Jurkat, Clone E6-1 (cell line): ENCODE measurements at regions not wholly inside any gene's neighbourhood (a gene's known extent, or its start where the extent isn't known, plus 50 kb on each side); places are given as distances from the start of the nearest gene placed in this dataset.
"Not testable (repeated sequence)": the region's sequence is repeated elsewhere in the genome, so short reads cannot be mapped to it uniquely, and the experiment has no call there.

Source experiments
- DNase-seq: peaks from one replicate; pipeline ENCODE4 v3.0.0-alpha.2; 2011; ENCODE audit warnings: low read depth, low spot score
- H3K4me3 ChIP-seq: 2 replicates; pipeline ENCODE4 v1.5.1; 2011; ENCODE audit warnings: mild to moderate bottlenecking, low read length, control low read depth, moderate library complexity

DNA sequence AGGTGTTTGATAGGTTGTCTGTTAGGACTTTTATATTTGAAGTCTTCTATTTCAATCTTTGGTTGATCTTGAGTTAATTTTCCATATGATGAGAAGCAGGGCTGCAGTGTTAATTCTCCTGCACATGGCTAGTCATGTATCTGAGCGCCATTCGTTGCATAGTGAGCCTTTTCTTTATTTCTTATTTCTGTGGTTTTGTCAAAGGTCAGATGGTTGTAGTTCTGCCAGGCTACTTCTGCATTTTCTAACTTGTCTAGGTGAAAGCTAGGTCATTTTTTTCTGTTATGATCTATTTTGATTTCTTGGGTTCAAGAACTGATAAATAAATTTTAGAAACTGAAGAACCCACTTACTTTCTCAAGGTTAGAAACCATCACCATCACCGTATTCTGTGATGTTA is 56.7 kb downstream of the CCDC74A start:
- DNase-seq = no peak
- no peak overlapping the region for H3K4me3 ChIP-seq

DNA sequence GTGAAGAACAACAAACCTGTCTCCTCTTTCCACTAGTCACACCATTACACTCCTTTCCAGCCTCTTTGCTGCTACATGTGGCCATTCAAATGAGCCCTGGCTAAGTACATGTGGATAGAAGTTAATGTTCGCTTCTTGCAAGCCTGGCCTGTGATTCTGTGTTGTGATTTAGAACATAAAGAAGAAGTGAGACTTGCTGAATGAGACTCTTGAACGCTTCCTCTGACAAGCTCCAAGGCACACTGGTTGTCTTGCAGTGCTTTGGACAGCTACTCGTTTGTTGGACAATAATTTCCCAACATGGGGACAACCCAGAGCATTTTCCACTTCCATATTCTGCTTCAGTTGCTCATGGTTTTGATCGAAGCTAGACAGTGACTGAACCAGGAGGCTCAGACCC is 57.3 kb downstream of the CCDC74A start:
- no peak overlapping the region for H3K4me3 ChIP-seq

DNA sequence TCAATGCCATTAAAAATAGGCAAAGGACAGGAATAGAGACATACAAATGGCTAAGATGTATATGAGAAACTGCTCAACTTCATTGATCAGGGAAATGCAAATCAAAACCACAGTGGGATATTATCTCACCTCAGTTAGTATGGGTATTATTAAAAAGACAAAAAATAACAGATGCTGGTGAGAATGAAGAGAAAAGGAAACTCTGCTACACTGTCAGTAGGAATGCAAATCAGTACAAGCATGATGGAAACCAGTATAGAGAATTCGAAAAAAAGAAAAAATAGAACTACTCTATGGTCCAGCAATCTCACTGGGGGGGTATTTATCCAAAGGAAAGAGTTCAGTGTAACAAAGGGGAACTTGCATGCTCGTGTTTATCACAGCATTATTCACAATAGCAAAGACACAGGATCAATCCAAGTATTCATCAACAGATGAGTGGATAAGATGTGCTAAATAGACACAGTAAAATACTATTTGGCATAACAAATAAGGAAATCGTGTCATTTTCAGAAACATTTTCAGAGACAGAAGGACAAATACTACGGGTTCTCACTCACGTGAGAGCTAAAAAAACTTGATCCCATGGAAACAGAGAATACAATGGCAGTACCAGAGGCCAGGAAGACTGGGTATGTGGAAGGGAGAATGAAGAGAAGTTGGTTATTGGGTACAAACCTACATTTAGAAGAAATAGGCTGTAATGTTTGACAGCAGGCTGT is 60.6 kb downstream of the CCDC74A start:
- no peak overlapping the region for H3K4me3 ChIP-seq

More for the DNA sequence above, 57.3 kb downstream of the CCDC74A start:
- DNase-seq = no peak

DNA sequence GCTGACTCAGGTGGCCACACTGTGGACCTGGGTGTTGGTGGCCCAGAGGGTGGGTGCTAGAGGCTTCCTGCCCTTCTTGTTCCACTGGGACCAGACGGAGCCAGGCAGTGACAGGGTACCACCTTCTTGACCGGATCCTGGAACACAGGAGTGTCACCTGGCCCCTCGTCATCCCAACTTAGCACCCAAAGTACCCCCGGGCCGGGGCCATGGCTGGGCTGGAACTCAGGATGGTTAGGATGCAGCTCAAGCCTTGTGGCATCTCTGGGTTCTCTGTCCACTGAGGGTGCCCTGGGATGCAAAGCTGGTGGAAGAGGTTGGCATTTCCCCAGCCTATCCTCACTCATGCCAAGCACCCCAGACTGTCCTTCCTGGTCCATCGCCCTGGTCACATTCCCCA is 61.4 kb downstream of the CCDC74A start:
- not testable (repeated sequence) for H3K4me3 ChIP-seq, DNase-seq

More for the DNA sequence above, 60.6 kb downstream of the CCDC74A start:
- DNase-seq = no peak

DNA sequence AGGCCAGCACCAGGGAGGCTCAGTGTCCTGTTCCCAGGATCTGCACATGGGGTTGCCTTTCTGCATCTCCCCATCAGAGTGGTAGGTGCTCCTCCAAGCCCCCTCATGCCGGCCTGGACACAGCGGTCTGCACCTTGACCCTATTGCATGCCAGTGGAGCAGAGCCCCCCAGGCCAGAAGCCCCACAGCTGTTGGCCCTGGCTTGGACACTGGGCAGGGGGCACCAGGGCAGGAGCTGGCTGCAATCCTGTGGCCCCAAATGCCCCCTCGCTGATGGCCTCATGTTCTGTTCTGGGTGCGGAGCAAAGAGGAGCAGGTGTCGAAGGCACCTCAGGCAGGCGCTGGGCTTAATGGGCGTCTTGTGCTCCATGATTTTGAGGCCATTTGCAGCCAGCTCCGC is 62.7 kb downstream of the CCDC74A start:
- no peak for DNase-seq
- H3K4me3 ChIP-seq = no peak overlapping the region

DNA sequence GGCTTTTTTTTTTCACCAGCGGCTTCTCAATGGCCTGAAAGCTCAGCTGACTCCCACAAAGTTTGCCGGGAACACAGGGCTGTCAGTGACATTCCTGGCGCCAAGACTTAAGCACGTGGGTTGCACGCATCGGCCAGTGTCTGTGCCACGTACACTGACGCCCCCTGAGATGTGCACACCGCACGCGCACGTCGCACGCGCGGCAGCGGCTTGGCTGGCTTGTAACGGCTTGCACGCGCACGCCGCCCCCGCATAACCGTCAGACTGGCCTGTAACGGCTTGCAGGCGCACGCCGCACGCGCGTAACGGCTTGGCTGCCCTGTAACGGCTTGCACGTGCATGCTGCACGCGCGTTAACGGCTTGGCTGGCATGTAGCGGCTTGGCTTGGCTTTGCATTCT is 63.2 kb downstream of the CCDC74A start:
- no peak overlapping the region for H3K4me3 ChIP-seq
- no peak for DNase-seq

DNA sequence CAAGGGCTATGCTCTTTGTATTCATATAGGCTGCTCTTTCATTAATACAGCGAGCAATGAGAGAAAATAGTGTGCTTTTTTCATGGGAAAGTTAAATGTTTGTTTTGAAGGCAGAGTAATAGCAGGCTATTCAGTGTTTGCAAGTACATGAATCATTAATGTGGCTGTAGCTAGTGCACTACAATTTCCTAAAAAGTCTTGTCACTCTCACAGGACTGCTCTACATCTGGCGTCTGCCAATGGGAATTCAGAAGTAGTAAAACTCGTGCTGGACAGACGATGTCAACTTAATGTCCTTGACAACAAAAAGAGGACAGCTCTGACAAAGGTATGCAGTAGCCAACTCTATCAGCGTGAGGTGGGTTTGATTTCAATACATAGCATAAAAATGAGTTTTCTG is 68.9 kb downstream of the CCDC74A start:
- not testable (repeated sequence) for H3K4me3 ChIP-seq, DNase-seq

DNA sequence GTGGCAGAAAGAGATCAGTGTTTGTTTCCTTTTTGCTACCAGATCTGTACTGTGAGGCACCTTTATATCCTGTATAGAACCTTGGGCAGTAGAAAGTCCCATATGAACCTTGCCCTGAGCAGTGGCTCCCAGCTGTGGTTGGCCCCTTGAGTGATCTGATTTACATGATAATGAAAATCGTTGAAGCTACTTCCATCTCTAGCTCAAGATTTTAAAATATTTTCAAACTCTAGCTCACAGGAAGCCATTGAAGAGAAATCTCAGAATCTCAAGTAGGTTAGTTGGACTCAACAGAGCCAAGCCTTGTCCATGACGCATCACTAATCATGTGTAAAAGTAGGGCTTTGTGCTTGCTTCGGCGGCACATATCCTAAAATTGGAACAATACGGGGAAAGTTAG is 74.8 kb downstream of the CCDC74A start:
- not testable (repeated sequence) for H3K4me3 ChIP-seq, DNase-seq

DNA sequence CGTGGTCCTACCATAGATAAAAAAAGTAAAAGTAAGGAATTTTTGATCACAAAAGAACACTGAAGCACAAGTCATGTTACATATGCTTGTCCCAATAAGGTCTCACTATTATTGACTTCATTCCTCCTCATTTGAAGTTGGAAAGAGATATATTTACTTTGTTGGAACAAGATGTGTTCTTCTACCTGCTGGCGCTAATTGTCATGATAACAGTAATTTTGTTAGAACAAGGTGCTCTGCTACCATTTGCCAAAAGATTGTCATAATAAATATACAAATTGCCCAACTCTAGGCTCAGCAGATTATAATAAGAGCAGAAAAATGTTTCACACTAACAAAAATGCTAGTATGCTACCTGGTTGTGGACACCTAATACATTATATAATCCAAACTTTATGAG is 77.0 kb downstream of the CCDC74A start:
- H3K4me3 ChIP-seq, DNase-seq: not testable (repeated sequence)

DNA sequence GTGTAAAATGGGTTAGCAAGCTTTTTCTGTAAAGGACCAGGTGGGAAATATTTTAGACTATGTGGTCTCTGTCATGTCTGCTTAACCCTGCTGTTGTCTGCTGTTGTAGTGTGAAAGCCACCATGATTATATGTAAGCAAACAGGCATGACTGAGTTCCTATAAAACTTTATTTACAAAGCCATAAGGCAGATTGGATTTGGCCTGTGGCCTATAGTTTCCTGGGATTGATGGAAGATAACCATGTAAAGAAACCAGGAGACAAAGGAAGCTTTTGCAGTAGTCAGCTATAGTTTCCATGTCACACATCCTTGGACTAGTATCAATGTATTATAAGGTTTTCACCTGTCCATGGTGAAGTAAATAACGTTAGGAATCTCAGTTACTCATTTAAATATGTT is 78.7 kb downstream of the CCDC74A start:
- H3K4me3 ChIP-seq, DNase-seq: not testable (repeated sequence)

DNA sequence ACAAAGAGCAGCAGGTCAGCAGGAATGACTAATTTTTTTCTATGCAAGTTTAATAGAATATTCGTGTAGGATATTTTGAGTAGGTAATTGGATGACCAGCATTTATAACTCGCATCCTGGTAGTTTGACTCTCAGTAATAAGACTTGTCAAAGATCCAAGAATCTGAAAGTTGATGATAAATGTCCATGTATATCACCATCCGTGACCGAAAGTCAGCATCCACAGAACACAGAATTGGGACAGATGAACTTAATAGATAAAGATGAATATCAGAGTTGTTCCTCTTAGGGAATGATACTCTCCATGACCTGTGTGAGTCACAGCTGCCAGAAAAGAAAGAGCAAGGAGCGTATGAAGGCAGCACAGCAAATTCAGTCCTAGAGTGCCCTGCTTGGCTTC is 79.4 kb downstream of the CCDC74A start:
- H3K4me3 ChIP-seq, DNase-seq: not testable (repeated sequence)

DNA sequence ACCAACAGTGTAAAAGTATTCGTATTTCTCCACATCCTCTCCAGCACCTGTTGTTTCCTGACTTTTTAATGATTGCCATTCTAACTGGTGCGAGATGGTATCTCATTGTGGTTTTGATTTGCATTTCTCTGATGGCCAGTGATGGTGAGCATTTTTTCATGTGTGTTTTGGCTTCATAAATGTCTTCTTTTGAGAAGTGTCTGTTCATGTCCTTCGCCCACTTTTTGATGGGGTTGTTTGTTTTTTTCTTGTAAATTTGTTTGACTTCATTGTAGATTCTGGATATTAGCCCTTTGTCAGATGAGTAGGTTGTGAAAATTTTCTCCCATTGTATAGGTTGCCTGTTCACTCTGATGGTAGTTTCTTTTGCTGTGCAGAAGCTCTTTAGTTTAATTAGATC is 86.9 kb downstream of the CCDC74A start:
- not testable (repeated sequence) for DNase-seq, H3K4me3 ChIP-seq

DNA sequence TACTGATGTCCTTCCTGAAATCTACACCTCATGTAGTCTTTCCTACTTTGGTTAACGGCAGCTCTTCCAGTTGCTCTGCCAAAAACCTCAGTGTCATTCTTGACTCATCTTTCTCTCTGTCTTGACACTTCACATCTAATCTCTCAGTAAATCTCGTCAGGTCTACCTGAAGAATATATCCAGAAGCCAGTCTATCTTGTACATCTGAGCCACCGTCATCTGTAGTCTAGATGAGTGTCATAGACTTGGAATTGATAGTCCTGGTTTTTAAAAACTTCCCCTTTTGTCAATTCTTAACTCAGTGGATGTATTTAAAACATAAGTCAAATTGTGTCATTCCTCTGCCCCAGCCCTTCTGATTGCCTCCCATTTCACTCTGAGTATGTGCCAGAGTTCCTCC is 90.6 kb downstream of the CCDC74A start:
- not testable (repeated sequence) for DNase-seq, H3K4me3 ChIP-seq

DNA sequence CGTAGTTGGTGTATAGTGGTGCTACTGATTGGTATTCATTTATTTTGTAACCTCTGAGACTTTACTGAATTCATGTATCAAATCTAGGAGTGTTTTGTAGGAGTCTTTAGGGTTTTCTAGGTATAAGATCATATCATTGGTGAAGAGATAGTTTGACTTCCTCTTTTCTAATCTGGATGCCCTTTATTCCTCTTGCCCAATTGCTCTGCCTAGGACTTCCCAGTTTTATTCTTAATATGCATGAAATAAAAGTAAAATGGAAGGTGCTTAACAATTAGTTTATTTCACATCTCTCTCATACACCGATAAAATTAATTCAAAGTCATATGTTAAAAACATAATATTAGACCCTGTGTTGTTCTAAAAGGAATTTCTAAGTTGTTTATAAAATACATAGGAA is 95.2 kb downstream of the CCDC74A start:
- DNase-seq, H3K4me3 ChIP-seq: not testable (repeated sequence)

DNA sequence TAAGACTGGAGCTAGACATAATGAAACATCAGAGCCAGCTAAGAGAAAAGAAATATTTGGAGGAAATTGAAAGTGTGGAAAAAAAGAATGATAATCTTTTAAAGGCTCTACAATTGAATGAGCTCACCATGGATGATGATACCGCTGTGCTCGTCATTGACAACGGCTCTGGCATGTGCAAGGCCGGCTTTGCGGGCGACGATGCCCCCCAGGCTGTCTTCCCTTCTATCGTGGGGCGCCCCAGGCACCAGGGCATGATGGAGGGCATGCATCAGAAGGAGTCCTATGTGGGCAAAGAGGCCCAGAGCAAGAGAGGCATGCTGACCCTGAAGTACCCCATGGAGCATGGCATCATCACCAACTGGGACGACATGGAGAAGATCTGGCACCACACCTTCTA is 98.3 kb downstream of the CCDC74A start:
- DNase-seq, H3K4me3 ChIP-seq: not testable (repeated sequence)

DNA sequence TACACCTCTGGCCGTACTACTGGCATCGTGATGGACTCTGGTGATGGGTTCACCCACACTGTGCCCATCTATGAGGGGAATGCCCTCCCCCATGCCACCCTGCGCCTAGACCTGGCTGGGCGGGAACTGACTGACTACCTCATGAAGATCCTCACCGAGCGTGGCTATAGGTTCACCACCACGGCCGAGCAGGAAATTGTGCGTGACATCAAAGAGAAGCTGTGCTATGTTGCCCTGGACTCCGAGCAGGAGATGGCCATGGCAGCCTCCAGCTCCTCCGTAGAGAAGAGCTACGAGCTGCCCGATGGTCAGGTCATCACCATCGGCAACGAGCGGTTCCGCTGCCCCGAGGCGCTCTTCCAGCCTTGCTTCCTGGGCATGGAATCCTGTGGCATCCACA is 98.9 kb downstream of the CCDC74A start:
- DNase-seq, H3K4me3 ChIP-seq: not testable (repeated sequence)

DNA sequence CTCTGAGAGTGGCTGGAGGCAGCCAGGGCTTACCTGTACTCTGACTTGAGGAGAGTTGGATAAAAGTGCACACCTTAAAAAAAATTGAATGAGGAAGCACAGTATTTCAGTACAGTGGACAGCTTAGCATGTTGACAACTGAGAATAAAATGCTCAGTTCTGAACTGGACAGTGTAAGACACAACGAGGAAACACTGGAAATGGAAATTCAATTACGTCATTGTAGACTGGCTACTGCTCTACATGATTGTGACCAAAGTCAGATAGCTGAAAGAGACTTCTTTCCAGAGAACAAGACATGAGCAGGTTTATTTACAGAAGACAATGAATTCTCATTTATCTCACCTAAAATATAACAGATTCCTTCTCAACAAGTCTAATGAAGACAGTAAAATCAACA is 100.1 kb downstream of the CCDC74A start:
- not testable (repeated sequence) for H3K4me3 ChIP-seq, DNase-seq

DNA sequence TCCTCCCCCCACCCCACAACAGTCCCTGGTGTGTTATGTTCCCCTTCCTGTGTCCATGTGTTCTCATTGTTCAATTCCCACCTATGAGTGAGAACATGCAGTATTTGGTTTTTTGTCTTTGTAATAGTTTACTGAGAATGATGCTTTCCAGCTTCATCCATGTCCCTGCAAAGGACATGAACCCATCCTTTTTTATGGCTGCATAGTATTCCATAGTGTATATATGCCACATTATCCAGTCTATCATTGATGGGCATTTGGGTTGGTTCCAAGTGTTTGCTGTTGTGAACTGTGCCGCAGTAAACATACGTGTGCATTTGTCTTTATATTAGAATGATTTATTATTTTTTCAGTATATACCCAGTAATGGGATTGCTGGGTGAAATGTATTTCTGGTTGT is 104.0 kb downstream of the CCDC74A start:
- not testable (repeated sequence) for H3K4me3 ChIP-seq

DNA sequence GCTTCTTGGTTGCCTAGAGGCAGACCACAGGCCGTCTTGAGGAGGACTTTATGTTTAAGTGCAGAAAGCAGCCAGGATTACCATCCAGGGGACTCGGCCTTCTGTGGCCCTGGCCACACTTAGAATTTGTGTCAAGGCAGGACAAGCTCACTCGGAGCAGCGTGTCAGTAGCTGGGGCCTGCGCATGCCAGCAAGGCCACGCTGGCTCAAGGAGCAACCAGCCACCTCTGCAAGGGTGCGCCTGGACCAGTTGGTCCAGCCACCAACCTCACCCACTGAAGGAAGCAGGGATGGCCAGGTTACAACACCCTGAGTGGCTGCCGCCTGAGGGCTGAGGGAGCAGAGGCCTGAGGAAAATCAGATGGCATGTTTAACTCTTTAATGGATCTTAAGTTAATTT is 105.7 kb downstream of the CCDC74A start:
- DNase-seq, H3K4me3 ChIP-seq: not testable (repeated sequence)

More for the DNA sequence above, 104.0 kb downstream of the CCDC74A start:
- DNase-seq = not testable (repeated sequence)

DNA sequence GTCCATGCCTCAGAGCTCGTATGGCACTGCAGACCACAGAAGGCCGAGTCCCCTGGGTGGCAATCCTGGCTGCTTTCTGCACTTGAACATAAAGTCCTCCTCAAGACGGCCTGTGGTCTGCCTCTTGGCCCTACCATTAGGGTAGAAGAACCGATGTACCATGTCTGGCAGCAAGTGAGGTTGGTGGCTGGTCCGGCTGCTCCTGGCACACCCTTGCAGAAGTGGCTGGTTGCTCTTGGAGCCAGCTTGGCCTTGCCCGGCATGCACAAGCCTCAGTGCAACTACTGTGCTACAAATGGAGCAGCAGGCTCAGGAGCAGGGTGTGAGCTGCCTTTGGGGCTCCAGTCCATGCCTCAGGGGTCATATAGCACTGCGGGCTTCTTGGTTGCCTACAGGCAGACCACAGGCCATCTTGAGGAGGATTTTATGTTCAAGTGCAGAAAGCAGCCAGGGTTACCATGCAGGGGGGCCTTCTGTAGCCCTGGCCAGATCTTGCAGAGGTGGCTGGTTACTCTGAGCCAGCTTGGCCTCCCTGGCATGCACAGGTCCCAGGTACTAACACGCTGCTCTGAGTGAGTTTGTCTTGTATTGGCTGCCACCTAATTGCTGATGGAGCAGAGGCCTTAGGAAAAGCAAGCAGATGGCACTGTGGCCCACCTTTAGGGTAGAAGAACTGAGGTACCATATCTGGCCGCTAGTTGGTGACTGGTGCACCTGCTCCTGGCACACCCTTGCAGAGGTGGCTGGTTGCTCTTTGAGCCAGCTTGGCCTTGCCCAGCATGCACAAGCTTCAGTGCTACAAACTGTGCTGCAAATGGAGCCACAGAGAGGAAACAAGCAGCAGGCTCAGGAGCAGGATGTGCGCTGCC is 106.4 kb downstream of the CCDC74A start:
- peak; percentile 7 for DNase-seq
- H3K4me3 ChIP-seq = not testable (repeated sequence)
